Lower leg skin (tissue), 4 donors: ENCODE measurements at regions not wholly inside any gene's neighbourhood (a gene's known extent, or its start where the extent isn't known, plus 50 kb on each side); places are given as distances from the start of the nearest gene placed in this dataset.

Experiments used
- DNase-seq, 2 donors: peaks; one replicate each; pipeline ENCODE4 v3.0.0-alpha.2; 2019; ENCODE audit warnings: low spot score in 2 of 2
- H3K4me3 ChIP-seq: fragments of 200-600 bp; sonication (generic); 2 replicates; pipeline ENCODE4 v1.5.1; 2017; ENCODE audit warnings: mild to moderate bottlenecking, low read depth; ENCODE audit not compliant: poor library complexity, severe bottlenecking
- POLR2A ChIP-seq, 2 donors: fragments of 450-650 bp; IDR thresholded peaks; one replicate each; pipeline ENCODE4 v1.6.1; 2016 to 2017; ENCODE audit warnings: antibody characterized with exemption in 2 of 2, mild to moderate bottlenecking in 1 of 2, moderate library complexity in 1 of 2
- WGBS, 2 donors: methylation state at CpG; one replicate each; pipeline ENCODE4 v1.1.5; 2018; 5-methylcytosine and 5-hydroxymethylcytosine counted together
- intact Hi-C: fragments of 100-400 bp; cut with DNase I; formaldehyde crosslinking; loops from one replicate; pipeline ENCODE4 v1.15.0; 2023; ENCODE audit warnings: low total_unique reads
- TF ChIP-seq, protein P1 (sequence below), 3 donors: fragments of 450-650 bp; IDR thresholded peaks; one replicate each; pipeline ENCODE4 v1.5.1; 2016; ENCODE audit warnings: antibody characterized with exemption in 3 of 3, mild to moderate bottlenecking in 3 of 3, moderate library complexity in 2 of 3

DNA sequence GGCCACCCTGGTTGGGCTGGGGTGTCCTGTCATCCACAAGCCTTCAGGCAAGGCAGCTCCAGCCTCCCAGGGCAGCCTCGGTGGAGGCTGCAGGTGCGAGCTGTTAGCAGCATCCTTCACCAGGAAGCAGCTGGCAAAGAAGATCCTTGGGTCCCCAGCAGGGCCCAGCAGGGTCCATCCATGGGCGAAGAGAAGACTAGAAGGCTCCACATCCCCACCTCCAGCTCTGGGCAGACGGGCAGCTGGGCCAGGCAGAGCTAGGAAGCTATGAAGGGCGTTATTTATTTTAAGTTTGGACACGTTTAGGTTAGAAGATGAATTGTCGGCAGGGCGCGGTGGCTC is 348.5 kb downstream of the TCERG1L start:
- TF ChIP-seq, protein P1, sequence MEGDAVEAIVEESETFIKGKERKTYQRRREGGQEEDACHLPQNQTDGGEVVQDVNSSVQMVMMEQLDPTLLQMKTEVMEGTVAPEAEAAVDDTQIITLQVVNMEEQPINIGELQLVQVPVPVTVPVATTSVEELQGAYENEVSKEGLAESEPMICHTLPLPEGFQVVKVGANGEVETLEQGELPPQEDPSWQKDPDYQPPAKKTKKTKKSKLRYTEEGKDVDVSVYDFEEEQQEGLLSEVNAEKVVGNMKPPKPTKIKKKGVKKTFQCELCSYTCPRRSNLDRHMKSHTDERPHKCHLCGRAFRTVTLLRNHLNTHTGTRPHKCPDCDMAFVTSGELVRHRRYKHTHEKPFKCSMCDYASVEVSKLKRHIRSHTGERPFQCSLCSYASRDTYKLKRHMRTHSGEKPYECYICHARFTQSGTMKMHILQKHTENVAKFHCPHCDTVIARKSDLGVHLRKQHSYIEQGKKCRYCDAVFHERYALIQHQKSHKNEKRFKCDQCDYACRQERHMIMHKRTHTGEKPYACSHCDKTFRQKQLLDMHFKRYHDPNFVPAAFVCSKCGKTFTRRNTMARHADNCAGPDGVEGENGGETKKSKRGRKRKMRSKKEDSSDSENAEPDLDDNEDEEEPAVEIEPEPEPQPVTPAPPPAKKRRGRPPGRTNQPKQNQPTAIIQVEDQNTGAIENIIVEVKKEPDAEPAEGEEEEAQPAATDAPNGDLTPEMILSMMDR (IDR thresholded peaks at IDR 0.05): no peak
- no peak for TF ChIP-seq POLR2A (IDR thresholded peaks at IDR 0.05)
- intact Hi-C loops: no loop called here
- 84 to 87% methylated on average over 9 of the region's 9 CpGs for WGBS, 2 donors
- peak in 1 of 2 donors; percentile 62 for DNase-seq
- no peak overlapping the region for H3K4me3 ChIP-seq

DNA sequence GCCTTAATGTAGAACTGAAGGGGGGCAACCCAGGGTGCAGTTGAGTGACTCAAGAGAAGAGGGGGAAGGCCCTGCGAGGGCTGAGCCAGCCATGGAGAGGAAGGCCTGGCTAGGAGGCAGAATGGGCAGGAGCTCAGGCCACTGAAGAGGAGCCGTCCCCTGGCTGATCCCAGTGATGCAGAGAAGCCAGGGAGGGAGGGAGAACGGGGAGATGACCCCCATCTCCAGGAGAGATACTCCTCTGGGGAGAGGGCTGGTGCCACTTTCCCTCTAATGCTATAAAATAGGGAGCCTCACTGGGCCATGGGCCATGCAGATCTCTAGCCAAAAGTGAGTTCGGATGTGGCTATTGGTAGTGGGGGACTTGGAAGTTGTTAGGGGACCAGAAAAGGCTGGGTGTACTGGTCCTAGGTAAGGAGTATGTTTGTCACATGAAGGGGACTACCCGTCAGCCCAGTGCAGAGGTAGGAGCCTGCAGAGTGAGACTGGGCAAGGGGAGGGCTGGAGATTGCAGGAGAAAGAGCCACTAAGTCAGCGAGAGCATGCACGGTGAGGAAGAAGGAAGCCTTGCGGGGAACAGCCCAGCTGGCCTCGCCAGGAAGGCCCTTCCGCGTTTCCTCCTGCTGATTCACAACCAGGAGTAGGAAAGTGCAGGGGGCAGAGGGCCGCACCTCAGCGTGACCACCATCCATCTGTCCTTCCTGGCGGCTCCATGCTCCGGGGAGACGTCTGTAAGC is 347.6 kb downstream of the TCERG1L start:
- WGBS, 2 donors: 84 to 86% methylated on average over 16 of the region's 16 CpGs
- intact Hi-C loops: no loop called here

DNA sequence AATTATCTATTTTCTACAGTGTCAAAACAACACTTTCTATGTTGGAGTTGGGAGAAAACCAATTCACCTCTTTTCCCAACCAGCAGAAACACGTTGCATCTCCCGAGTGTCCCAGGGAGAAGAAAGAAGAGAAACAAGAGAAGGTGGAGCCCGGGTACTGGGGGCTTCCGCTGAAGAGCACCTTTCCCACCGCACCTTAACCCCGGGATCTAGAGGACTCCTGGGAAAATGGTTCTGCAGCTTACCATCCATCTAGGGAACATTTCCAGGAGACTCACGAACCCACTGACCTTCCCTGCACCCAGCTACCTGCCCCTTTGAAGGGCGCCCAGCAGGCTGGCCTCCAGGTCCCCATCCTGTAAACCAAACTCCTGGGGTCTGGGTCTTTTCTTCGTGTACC is 346.8 kb downstream of the TCERG1L start:
- intact Hi-C loops: no loop called here

More for the DNA sequence above, 347.6 kb downstream of the TCERG1L start:
- peak in 1 of 2 donors; percentile 68 for DNase-seq
- no peak overlapping the region for H3K4me3 ChIP-seq
- TF ChIP-seq, protein P1 (IDR thresholded peaks at IDR 0.05): no peak

GRCh38 chr10:130967161-130967560 is 344.4 kb downstream of the TCERG1L start:
- TF ChIP-seq POLR2A (IDR thresholded peaks at IDR 0.05): no peak
- TF ChIP-seq, protein P1 (IDR thresholded peaks at IDR 0.05): no peak
- no peak overlapping the region for H3K4me3 ChIP-seq
- WGBS, 2 donors: 81 to 88% methylated on average over 5 of the region's 5 CpGs
- DNase-seq: peak in 1 of 2 donors; percentile 18
- intact Hi-C loops: no loop called here

More for the DNA sequence above, 346.8 kb downstream of the TCERG1L start:
- 84 to 85% methylated on average over 9 of the region's 9 CpGs for WGBS, 2 donors
- DNase-seq: no peak
- no peak for TF ChIP-seq POLR2A (IDR thresholded peaks at IDR 0.05)
- H3K4me3 ChIP-seq: no peak overlapping the region

DNA sequence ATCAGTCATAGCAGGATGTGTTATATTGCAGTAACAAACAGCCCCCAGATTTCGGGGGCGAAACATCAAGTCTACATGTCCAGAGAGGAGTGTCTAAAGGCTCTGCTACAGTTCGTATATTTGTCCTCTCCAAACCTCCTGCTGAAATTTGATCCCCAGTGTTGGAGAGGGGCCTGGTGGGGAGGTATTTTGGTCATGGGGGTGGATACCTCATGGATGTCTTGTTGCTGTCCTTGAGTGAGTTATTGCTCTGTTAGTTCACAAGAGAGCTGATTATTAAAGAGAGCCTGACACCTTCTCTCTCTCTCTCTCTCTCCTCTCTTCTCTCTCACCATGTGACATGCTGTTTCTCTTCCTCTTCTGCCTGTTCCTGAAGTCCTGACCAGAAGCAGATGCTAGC is 343.7 kb downstream of the TCERG1L start:
- intact Hi-C loops: loop anchor here (1.0 kb wide), 1 partner anchor 19 kb away; no protein-coding TSS in a partner anchor
- TF ChIP-seq, protein P1 (IDR thresholded peaks at IDR 0.05): no peak
- no peak for TF ChIP-seq POLR2A (IDR thresholded peaks at IDR 0.05)
- H3K4me3 ChIP-seq: no peak overlapping the region
- DNase-seq: peak in 1 of 2 donors; percentile 36
- WGBS, 2 donors: 61 to 62% methylated on average over 3 of the region's 3 CpGs

- WGBS, 2 donors: 47 to 48% methylated on average over 3 of the region's 3 CpGs
- H3K4me3 ChIP-seq: no peak overlapping the region
- TF ChIP-seq, protein P1 (IDR thresholded peaks at IDR 0.05): no peak
- TF ChIP-seq POLR2A (IDR thresholded peaks at IDR 0.05): no peak
- peak in 1 of 2 donors; percentile 42 for DNase-seq
- intact Hi-C loops: loop anchor here (1.0 kb wide), 1 partner anchor 18 kb away; no protein-coding TSS in a partner anchor
Observed at GRCh38 chr10:130968511-130968910, 343.0 kb downstream of the TCERG1L start.
